ENCODE measurements at regions not wholly inside any gene's neighbourhood (a gene's known extent, or its start where the extent isn't known, plus 50 kb on each side); places are given as distances from the start of the nearest gene placed in this dataset.

DNA sequence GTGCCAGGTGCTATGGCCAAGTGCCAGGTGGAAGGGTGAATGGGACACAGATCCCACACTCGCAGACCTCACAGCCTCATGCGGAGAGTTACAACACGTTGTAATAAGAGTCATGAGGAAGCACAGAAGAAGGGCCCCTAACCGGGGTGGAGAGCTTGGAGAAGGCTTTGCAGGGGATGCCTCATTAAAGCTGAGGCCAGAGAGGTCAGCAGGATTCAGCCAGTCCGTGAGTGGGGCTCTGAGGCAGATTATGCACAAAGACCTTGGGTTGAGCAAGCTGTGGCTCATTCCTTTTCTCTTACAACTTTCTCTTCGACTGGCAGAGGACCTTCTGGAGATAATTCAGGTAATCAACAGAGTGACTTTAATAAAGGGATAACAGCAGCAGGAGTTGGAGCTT lies 65.3 kb upstream of the SNRK start:
- intact Hi-C loops (cut with micrococcal nuclease) (loop anchor here (5.0 to 10.0 kb wide), 4 partner anchors 321 to 976 kb away; partner anchors contain the start of genes ABHD5 and ANO10), dilution Hi-C loops (cut with HindIII; ENCODE audit: low sequenced_read_pairs, unreplicated experiment) (no loop called here), in situ Hi-C loops (cut with MboI; ENCODE audit: low sequenced_read_pairs) (no loop called here)
- ChIA-PET POLR2A (ENCODE audit: unreplicated experiment) (no interaction called here), CTCF (interaction anchor here (0.6 kb wide), 1 partner anchor 51 kb away, joined by 4 read pairs; no protein-coding TSS in a partner anchor)
- H3K27ac ChIP-seq (ENCODE audit: insufficient read depth, low read length), result no peak overlapping the region
- H3K9ac ChIP-seq (ENCODE audit: low read depth, low read length), result no peak overlapping the region
- no CpG with 5 or more reads among the region's 6 CpGs for WGBS, 2 experiments (ENCODE audit: extremely low coverage in 2 of 2, insufficient read length in 1 of 2)
- no peak overlapping the region; the same call in 1 of the 2 replicates for H2AK5ac ChIP-seq (ENCODE audit: low read depth, low read length)
- H3K79me1 ChIP-seq (ENCODE audit: low read depth in 1 of 2, low read length in 2 of 2), result no peaks in the 10 kb centered on the region
- H3K4me3 ChIP-seq (ENCODE audit: insufficient read depth, low read depth, low read length), result no peak overlapping the region
- no peak overlapping the region for H3K23ac ChIP-seq (ENCODE audit: low read depth, low read length)
- H4K8ac ChIP-seq (ENCODE audit: low read depth in 2 of 2, low read length in 2 of 2), result no peak overlapping the region
- no peaks in the 10 kb centered on the region for H4K20me1 ChIP-seq (ENCODE audit: insufficient read depth, low read length)
- no peak overlapping the region for H2BK20ac ChIP-seq (ENCODE audit: low read depth, low read length)
- TF ChIP-seq SMC3 (IDR thresholded peaks at IDR 0.05; ENCODE audit: low read depth, low read length) (no peak), RFX5 (IDR thresholded peaks at IDR 0.05; ENCODE audit: low read depth, low read length) (no peak), CEBPB (IDR thresholded peaks at IDR 0.05; ENCODE audit: low read depth, low read length) (no peak), MXI1 (IDR thresholded peaks at IDR 0.05; ENCODE audit: borderline replicate concordance, low read depth, low read length) (no peak), RAD21 (IDR thresholded peaks at IDR 0.05; ENCODE audit: low read length) (no peak), CHD1 (IDR thresholded peaks at IDR 0.05; ENCODE audit: low read depth, low read length) (no peak), MAFK (IDR thresholded peaks at IDR 0.05; ENCODE audit: low read depth, low read length) (no peak), BHLHE40 (IDR thresholded peaks at IDR 0.05; ENCODE audit: low read depth, low read length) (no peak), MAZ (IDR thresholded peaks at IDR 0.05; ENCODE audit: borderline replicate concordance, low read depth, low read length) (no peak), NFE2L2 (IDR thresholded peaks at IDR 0.05; ENCODE audit: low read depth, low read length) (no peak), FOS (IDR thresholded peaks at IDR 0.05; ENCODE audit: low read depth, low read length) (no peak), POLR2A (IDR thresholded peaks at IDR 0.05; ENCODE audit: low read depth, low read length) (no peak), RCOR1 (IDR thresholded peaks at IDR 0.05; ENCODE audit: insufficient replicate concordance, low read length) (no peak)
- TF ChIP-seq, protein P1, sequence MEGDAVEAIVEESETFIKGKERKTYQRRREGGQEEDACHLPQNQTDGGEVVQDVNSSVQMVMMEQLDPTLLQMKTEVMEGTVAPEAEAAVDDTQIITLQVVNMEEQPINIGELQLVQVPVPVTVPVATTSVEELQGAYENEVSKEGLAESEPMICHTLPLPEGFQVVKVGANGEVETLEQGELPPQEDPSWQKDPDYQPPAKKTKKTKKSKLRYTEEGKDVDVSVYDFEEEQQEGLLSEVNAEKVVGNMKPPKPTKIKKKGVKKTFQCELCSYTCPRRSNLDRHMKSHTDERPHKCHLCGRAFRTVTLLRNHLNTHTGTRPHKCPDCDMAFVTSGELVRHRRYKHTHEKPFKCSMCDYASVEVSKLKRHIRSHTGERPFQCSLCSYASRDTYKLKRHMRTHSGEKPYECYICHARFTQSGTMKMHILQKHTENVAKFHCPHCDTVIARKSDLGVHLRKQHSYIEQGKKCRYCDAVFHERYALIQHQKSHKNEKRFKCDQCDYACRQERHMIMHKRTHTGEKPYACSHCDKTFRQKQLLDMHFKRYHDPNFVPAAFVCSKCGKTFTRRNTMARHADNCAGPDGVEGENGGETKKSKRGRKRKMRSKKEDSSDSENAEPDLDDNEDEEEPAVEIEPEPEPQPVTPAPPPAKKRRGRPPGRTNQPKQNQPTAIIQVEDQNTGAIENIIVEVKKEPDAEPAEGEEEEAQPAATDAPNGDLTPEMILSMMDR (conservative IDR thresholded peaks at IDR 0.05; ENCODE audit: low read depth, low read length), result no peak
- TF ChIP-seq, protein P2, sequence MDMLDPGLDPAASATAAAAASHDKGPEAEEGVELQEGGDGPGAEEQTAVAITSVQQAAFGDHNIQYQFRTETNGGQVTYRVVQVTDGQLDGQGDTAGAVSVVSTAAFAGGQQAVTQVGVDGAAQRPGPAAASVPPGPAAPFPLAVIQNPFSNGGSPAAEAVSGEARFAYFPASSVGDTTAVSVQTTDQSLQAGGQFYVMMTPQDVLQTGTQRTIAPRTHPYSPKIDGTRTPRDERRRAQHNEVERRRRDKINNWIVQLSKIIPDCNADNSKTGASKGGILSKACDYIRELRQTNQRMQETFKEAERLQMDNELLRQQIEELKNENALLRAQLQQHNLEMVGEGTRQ (IDR thresholded peaks at IDR 0.05; ENCODE audit: low read depth, low read length), result no peak
- TF ChIP-seq, protein P3, sequence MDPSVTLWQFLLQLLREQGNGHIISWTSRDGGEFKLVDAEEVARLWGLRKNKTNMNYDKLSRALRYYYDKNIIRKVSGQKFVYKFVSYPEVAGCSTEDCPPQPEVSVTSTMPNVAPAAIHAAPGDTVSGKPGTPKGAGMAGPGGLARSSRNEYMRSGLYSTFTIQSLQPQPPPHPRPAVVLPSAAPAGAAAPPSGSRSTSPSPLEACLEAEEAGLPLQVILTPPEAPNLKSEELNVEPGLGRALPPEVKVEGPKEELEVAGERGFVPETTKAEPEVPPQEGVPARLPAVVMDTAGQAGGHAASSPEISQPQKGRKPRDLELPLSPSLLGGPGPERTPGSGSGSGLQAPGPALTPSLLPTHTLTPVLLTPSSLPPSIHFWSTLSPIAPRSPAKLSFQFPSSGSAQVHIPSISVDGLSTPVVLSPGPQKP (IDR thresholded peaks at IDR 0.05; ENCODE audit: borderline replicate concordance, low read depth, low read length), result no peak
- H3K4ac ChIP-seq (ENCODE audit: low read depth, low read length), result no peak overlapping the region
- H3K14ac ChIP-seq (replicated peaks; ENCODE audit: low read depth, low read length), result no peak overlapping the region
- H3K36me3 ChIP-seq (ENCODE audit: control insufficient read depth, insufficient read depth, low read length), result no peaks in the 10 kb centered on the region
- BruUV-seq (replicated peaks), result no TSS peak
- H3K18ac ChIP-seq (ENCODE audit: low read depth, low read length), result no peak overlapping the region
- no peak for ATAC-seq (ENCODE audit: low read depth)
- H3K9me3 ChIP-seq (ENCODE audit: control insufficient read depth, insufficient read depth, low read length), result no peaks in the 10 kb centered on the region
- no peak overlapping the region for H2BK5ac ChIP-seq (ENCODE audit: low read depth, low read length, poor library complexity, severe bottlenecking)
- no peak overlapping the region for H2BK15ac ChIP-seq (ENCODE audit: low read depth, low read length)
- H3K4me1 ChIP-seq (ENCODE audit: control insufficient read depth, insufficient read depth, low read length), result no peaks in the 10 kb centered on the region
- no peak overlapping the region for H2AK9ac ChIP-seq (replicated peaks; ENCODE audit: low read depth, low read length, poor library complexity)
- no peak overlapping the region for H3K4me2 ChIP-seq (ENCODE audit: low read depth, low read length)
- H3K56ac ChIP-seq (ENCODE audit: extremely low read depth, insufficient read depth, low read length), result no peak overlapping the region
- H4K91ac ChIP-seq (ENCODE audit: insufficient read depth, low read depth, low read length), result no peak overlapping the region
- H2AFZ ChIP-seq (replicated peaks; ENCODE audit: low read length, poor library complexity), result no peak overlapping the region
- no peak for DNase-seq
- H3K9me1 ChIP-seq (ENCODE audit: insufficient read depth, low read length), result no peaks in the 10 kb centered on the region
- H4K5ac ChIP-seq (ENCODE audit: low read depth, low read length), result no peak overlapping the region
- no peak overlapping the region for H2BK120ac ChIP-seq (ENCODE audit: low read depth, low read length)
- H3K27me3 ChIP-seq (ENCODE audit: control insufficient read depth, insufficient read depth, low read length), result peaks cover 10% of the 10 kb centered on the region

Measured in IMR-90 (cell line).